Astrocyte (in vitro differentiated cells and primary cell): ENCODE measurements at regions not wholly inside any gene's neighbourhood (a gene's known extent, or its start where the extent isn't known, plus 50 kb on each side); places are given as distances from the start of the nearest gene placed in this dataset.

Source experiments
- CTCF ChIP-seq: IDR thresholded peaks from 2 replicates; pipeline ENCODE4 v1.5.1; 2011; ENCODE audit warnings: low read depth, mild to moderate bottlenecking, inconsistent platforms, low read length, moderate library complexity; ENCODE audit not compliant: insufficient read depth
- EZH2 ChIP-seq: IDR thresholded peaks from 2 replicates; pipeline ENCODE4 v1.6.1; 2012; ENCODE audit warnings: mild to moderate bottlenecking, low read length, inconsistent platforms; ENCODE audit not compliant: insufficient read depth

DNA sequence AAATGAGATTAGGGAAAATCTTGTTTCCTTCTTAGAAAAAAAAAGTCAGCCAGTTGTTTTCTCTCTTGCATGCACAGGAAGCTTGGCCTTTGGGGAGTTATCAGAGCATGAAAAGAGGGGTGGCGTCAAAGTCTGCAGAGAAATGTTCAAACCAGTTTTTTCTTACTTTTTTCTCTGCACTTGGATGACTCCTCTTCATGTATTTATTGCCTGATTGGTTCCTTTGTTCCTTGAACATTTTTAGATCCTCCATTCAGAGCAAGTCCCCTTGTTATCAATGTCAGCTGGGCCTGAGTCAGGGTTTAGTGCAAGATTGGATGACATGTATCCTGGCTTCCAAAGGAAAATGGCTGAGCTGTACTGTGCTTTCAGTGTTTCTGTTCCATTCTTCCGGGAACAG lies 392.6 kb upstream of the BRINP1 start:
- TF ChIP-seq CTCF: no peak
- no peak for TF ChIP-seq EZH2
